GM23248 (cell line): ENCODE measurements at regions not wholly inside any gene's neighbourhood (a gene's known extent, or its start where the extent isn't known, plus 50 kb on each side); places are given as distances from the start of the nearest gene placed in this dataset.

Source experiments
- DNase-seq: peaks from one replicate; pipeline ENCODE4 v3.0.0-alpha.2; 2015
- H2AFZ ChIP-seq: fragments of 200-600 bp; sonication (generic); 2 replicates; pipeline ENCODE4 v1.6.1; 2016; ENCODE audit warnings: antibody characterized with exemption
- H3F3A ChIP-seq: fragments of 200-600 bp; sonication (generic); 2 replicates; pipeline ENCODE4 v1.6.1; 2016; ENCODE audit warnings: mild to moderate bottlenecking, antibody characterized with exemption, mixed run types; ENCODE audit not compliant: insufficient read depth
- H3K27ac ChIP-seq: fragments of 200-600 bp; sonication (generic); 2 replicates; pipeline ENCODE4 v1.5.1; 2016; ENCODE audit warnings: mild to moderate bottlenecking
- H3K27me3 ChIP-seq: fragments of 200-600 bp; sonication (generic); replicated peaks from 2 replicates; pipeline ENCODE4 v1.6.1; 2016; ENCODE audit warnings: mild to moderate bottlenecking; ENCODE audit not compliant: insufficient read depth
- H3K36me3 ChIP-seq: fragments of 200-600 bp; sonication (generic); 2 replicates; pipeline ENCODE4 v1.6.1; 2016; ENCODE audit warnings: low read depth, mild to moderate bottlenecking
- H3K4me1 ChIP-seq: fragments of 200-600 bp; sonication (generic); 2 replicates; pipeline ENCODE4 v1.6.1; 2016; ENCODE audit warnings: mild to moderate bottlenecking; ENCODE audit not compliant: insufficient read depth
- H3K4me2 ChIP-seq: fragments of 200-600 bp; sonication (generic); one replicate; pipeline ENCODE4 v1.6.1; 2016; ENCODE audit warnings: mild to moderate bottlenecking; ENCODE audit not compliant: unreplicated experiment
- H3K4me3 ChIP-seq: fragments of 200-600 bp; sonication (generic); 2 replicates; pipeline ENCODE4 v1.5.1; 2016; ENCODE audit warnings: mild to moderate bottlenecking
- H3K79me2 ChIP-seq: fragments of 200-600 bp; sonication (generic); 2 replicates; pipeline ENCODE4 v1.6.1; 2016; ENCODE audit warnings: mild to moderate bottlenecking; ENCODE audit not compliant: insufficient read depth
- H3K9ac ChIP-seq: fragments of 200-600 bp; sonication (generic); 2 replicates; pipeline ENCODE4 v1.6.1; 2016; ENCODE audit warnings: mild to moderate bottlenecking
- H3K9me2 ChIP-seq: fragments of 200-600 bp; sonication (generic); 2 replicates; pipeline ENCODE4 v1.6.1; 2016; ENCODE audit warnings: mixed run types, mild to moderate bottlenecking, moderate library complexity; ENCODE audit not compliant: insufficient read depth
- H3K9me3 ChIP-seq: fragments of 200-600 bp; sonication (generic); one replicate; pipeline ENCODE4 v1.6.1; 2017; ENCODE audit warnings: low read depth
- H4K20me1 ChIP-seq: fragments of 200-600 bp; sonication (generic); 2 replicates; pipeline ENCODE4 v1.6.0; 2016; ENCODE audit not compliant: insufficient read depth
- EZH2 ChIP-seq: fragments of 200-600 bp; sonication (generic); IDR thresholded peaks from 2 replicates; pipeline ENCODE4 v1.6.1; 2018; ENCODE audit warnings: antibody characterized with exemption, mild to moderate bottlenecking; ENCODE audit not compliant: insufficient read depth, poor library complexity, severe bottlenecking
- EZH2phosphoT487 ChIP-seq: fragments of 200-600 bp; sonication (generic); IDR thresholded peaks from 2 replicates; pipeline ENCODE4 v1.6.1; 2018; ENCODE audit warnings: antibody characterized with exemption, moderate library complexity, mild to moderate bottlenecking, low read depth; ENCODE audit not compliant: insufficient read depth
- WGBS, 2 experiments: methylation state at CpG; one replicate each; pipeline ENCODE4 v1.1.6; 2015 to 2017; ENCODE audit warnings: low lambda C conversion rate in 2 of 2, low coverage in 1 of 2; ENCODE audit errors: missing lambda C conversion rate in 2 of 2; 5-methylcytosine and 5-hydroxymethylcytosine counted together
- in situ Hi-C: fragments of 300-500 bp; cut with MboI; formaldehyde crosslinking; loops from 2 replicates; pipeline ENCODE4 v1.15.0; 2020

- 85 to 88% methylated on average over 4 of the region's 4 CpGs for WGBS, 2 experiments
- TF ChIP-seq EZH2phosphoT487 = no peak
- TF ChIP-seq EZH2 = no peak
- H3K4me2 ChIP-seq = no peak overlapping the region
Measured at GRCh38 chr12:25853316-25854095, 105.0 kb upstream of the RASSF8 start.

GRCh38 chr12:25854991-25855390 is 103.5 kb upstream of the RASSF8 start:
- no peaks in the 10 kb centered on the region for H3K9me3 ChIP-seq
- no peaks in the 10 kb centered on the region for H3K79me2 ChIP-seq
- H3K27me3 ChIP-seq = no peaks in the 10 kb centered on the region
- 95% methylated on average over 7 of the region's 7 CpGs for WGBS, 2 experiments
- H3K27ac ChIP-seq = no peak overlapping the region
- DNase-seq = no peak
- H3K36me3 ChIP-seq = no peaks in the 10 kb centered on the region
- no peaks in the 10 kb centered on the region for H4K20me1 ChIP-seq
- in situ Hi-C loops = no loop called here
- 0 out of 2 replicates have a peak, but pooled peaks cover 9% of the 10 kb centered on the region for H3F3A ChIP-seq
- no peak overlapping the region for H3K4me2 ChIP-seq
- no peak overlapping the region for H3K9ac ChIP-seq
- TF ChIP-seq EZH2 = no peak
- no peak for TF ChIP-seq EZH2phosphoT487
- H3K4me1 ChIP-seq = peaks cover 8% of the 10 kb centered on the region
- H3K4me3 ChIP-seq = no peak overlapping the region
- H2AFZ ChIP-seq = no peak overlapping the region
- no peaks in the 10 kb centered on the region for H3K9me2 ChIP-seq

More at GRCh38 chr12:25853316-25854095, 105.0 kb upstream of the RASSF8 start:
- no peak for DNase-seq
- no peaks in the 10 kb centered on the region for H3K9me3 ChIP-seq
- no peak overlapping the region for H3K4me3 ChIP-seq
- H3F3A ChIP-seq = 0 out of 2 replicates have a peak, but pooled peaks cover 9% of the 10 kb centered on the region
- no peaks in the 10 kb centered on the region for H3K36me3 ChIP-seq
- H2AFZ ChIP-seq = no peak overlapping the region
- no peaks in the 10 kb centered on the region for H3K27me3 ChIP-seq
- no peaks in the 10 kb centered on the region for H3K9me2 ChIP-seq
- no peaks in the 10 kb centered on the region for H3K79me2 ChIP-seq
- H3K9ac ChIP-seq = no peak overlapping the region
- H3K4me1 ChIP-seq = peaks cover 8% of the 10 kb centered on the region
- H3K27ac ChIP-seq = no peak overlapping the region
- H4K20me1 ChIP-seq = no peaks in the 10 kb centered on the region
- in situ Hi-C loops = no loop called here

DNA sequence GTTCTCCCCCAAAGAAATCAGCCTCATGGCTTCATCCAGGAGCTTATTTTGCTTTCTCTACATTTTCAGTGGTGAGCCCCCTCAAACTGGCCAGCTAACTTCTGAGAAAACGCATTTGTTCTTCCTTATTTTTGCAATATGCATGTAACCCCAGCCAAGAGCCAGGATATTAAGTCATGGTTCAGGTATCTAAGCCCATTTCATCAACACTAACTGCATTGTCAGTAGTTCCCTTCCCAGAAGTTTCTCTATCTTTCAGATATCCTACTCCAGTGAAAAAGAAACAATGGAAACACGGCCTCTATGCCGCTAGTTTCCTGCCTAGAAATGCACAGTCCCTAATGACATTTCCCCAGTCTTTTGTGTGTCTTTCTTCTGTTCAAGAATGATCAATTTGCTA is 102.8 kb upstream of the RASSF8 start:
- Histone ChIP-seq H3K27me3 (no peaks in the 10 kb centered on the region), H3K4me3 (no peak overlapping the region), H3K36me3 (no peaks in the 10 kb centered on the region), H3K9ac (no peak overlapping the region), H3K27ac (peak overlapping the region; percentile 37; the same call in 1 of the 2 replicates), H3F3A (0 out of 2 replicates have a peak, but pooled peaks cover 9% of the 10 kb centered on the region), H3K4me1 (peaks cover 8% of the 10 kb centered on the region), H3K9me3 (no peaks in the 10 kb centered on the region), H3K9me2 (no peaks in the 10 kb centered on the region), H2AFZ (peak overlapping the region; percentile 21), H3K4me2 (peak overlapping the region; percentile 4), H3K79me2 (no peaks in the 10 kb centered on the region), H4K20me1 (no peaks in the 10 kb centered on the region)
- in situ Hi-C loops = no loop called here
- 68 to 72% methylated on average over 3 of the region's 3 CpGs for WGBS, 2 experiments
- no peak for TF ChIP-seq EZH2phosphoT487
- no peak for TF ChIP-seq EZH2
- DNase-seq = peak; percentile 58

- H3F3A ChIP-seq = peaks cover 11% of the 10 kb centered on the region
- H3K4me3 ChIP-seq = no peak overlapping the region
- no peaks in the 10 kb centered on the region for H3K79me2 ChIP-seq
- no peaks in the 10 kb centered on the region for H3K36me3 ChIP-seq
- no peak overlapping the region for H3K27ac ChIP-seq
- H3K9me3 ChIP-seq = no peaks in the 10 kb centered on the region
- no peaks in the 10 kb centered on the region for H4K20me1 ChIP-seq
- no peaks in the 10 kb centered on the region for H3K9me2 ChIP-seq
- H3K9ac ChIP-seq = no peak overlapping the region
- in situ Hi-C loops = no loop called here
- H2AFZ ChIP-seq = no peak overlapping the region
- H3K27me3 ChIP-seq = no peaks in the 10 kb centered on the region
- no peak overlapping the region for H3K4me2 ChIP-seq
- no peak for DNase-seq
- H3K4me1 ChIP-seq = peaks cover 32% of the 10 kb centered on the region
- WGBS, 2 experiments = 90 to 94% methylated on average over 7 of the region's 7 CpGs
- no peak for TF ChIP-seq EZH2phosphoT487
- no peak for TF ChIP-seq EZH2
Measured at GRCh38 chr12:25859976-25860375, 98.5 kb upstream of the RASSF8 start.

DNA sequence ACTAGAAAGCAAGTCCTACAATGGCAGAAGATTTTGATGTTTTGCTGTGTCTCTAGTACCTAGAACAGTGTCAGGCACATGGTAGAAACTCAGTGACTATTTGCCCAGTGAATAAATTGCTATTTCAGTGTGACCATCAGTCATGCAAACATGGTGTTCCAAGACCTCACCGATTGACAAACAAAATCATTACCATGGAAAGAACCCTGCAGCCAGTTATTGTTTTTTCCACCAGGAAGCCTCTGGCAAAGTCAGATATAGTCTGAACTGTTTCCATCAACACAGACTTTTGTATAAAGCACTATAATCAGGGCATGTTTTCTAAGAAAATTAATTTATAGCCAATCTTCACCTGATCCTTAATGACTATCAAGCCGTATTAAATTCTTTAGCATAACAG is 97.3 kb upstream of the RASSF8 start:
- Histone ChIP-seq H4K20me1 (no peaks in the 10 kb centered on the region), H2AFZ (no peak overlapping the region), H3K9me2 (no peaks in the 10 kb centered on the region), H3K79me2 (no peaks in the 10 kb centered on the region), H3K27ac (no peak overlapping the region), H3K27me3 (no peaks in the 10 kb centered on the region), H3K9ac (no peak overlapping the region), H3K36me3 (no peaks in the 10 kb centered on the region), H3K9me3 (no peaks in the 10 kb centered on the region), H3K4me2 (no peak overlapping the region), H3K4me3 (no peak overlapping the region), H3K4me1 (peaks cover 24% of the 10 kb centered on the region), H3F3A (peaks cover 11% of the 10 kb centered on the region)
- TF ChIP-seq EZH2phosphoT487 (no peak), EZH2 (no peak)
- DNase-seq = no peak
- WGBS, 2 experiments = 80 to 83% methylated on average over 2 of the region's 2 CpGs
- in situ Hi-C loops = no loop called here
